Tibial nerve (tissue), 4 donors: ENCODE measurements at regions not wholly inside any gene's neighbourhood (a gene's known extent, or its start where the extent isn't known, plus 50 kb on each side); places are given as distances from the start of the nearest gene placed in this dataset.

ENCODE experiments used
- DNase-seq, 2 donors: peaks; one replicate each; pipeline ENCODE4 v3.0.0-alpha.2; 2019; ENCODE audit warnings: low spot score in 2 of 2
- H3K27ac ChIP-seq, 4 donors: fragments of 200-600 bp; sonication (generic) in 3 of 4; one replicate each; pipeline ENCODE4 v1.5.1; 2017 to 2019; ENCODE audit warnings: mild to moderate bottlenecking in 1 of 4
- H3K27me3 ChIP-seq, 2 donors: fragments of 200-600 bp; sonication (generic) in 1 of 2; one replicate each; pipeline versions ENCODE4 v1.5.1 to v1.6.0; 2017 to 2019
- H3K36me3 ChIP-seq, 3 donors: fragments of 200-600 bp; sonication (generic); one replicate each; pipeline ENCODE4 v1.5.1; 2018 to 2019
- H3K4me1 ChIP-seq, 4 donors: fragments of 200-600 bp; sonication (generic) in 3 of 4; one replicate each; pipeline ENCODE4 v1.5.1; 2017 to 2019
- H3K4me3 ChIP-seq, 4 donors: fragments of 200-600 bp; sonication (generic) in 3 of 4; one replicate each; pipeline ENCODE4 v1.5.1; 2017 to 2019; ENCODE audit warnings: mild to moderate bottlenecking in 1 of 4, moderate library complexity in 1 of 4
- H3K9me3 ChIP-seq, 4 donors: fragments of 200-600 bp; sonication (generic) in 3 of 4; one replicate each; pipeline ENCODE4 v1.5.1; 2017 to 2019
- CTCF ChIP-seq, 5 experiments: fragments of 200-600 bp in 3 of 5; fragments of 450-650 bp in 2 of 5; sonication (generic) in 3 of 5; IDR thresholded peaks; one replicate each; pipeline ENCODE4 v1.5.1; 2016 to 2019; ENCODE audit warnings: antibody characterized with exemption in 5 of 5, mild to moderate bottlenecking in 3 of 5, moderate library complexity in 2 of 5
- EP300 ChIP-seq, 2 donors: sonication (generic); formaldehyde crosslinking; IDR thresholded peaks; one replicate each; pipeline ENCODE4 v1.6.1; 2017; ENCODE audit warnings: antibody characterized with exemption in 2 of 2, mild to moderate bottlenecking in 1 of 2
- POLR2A ChIP-seq, 2 donors: fragments of 450-650 bp; IDR thresholded peaks; one replicate each; pipeline ENCODE4 v1.6.1; 2017; ENCODE audit warnings: antibody characterized with exemption in 2 of 2, mild to moderate bottlenecking in 2 of 2, moderate library complexity in 2 of 2
- WGBS, 2 donors: methylation state at CpG; one replicate each; pipeline ENCODE4 v1.1.5; 2018; 5-methylcytosine and 5-hydroxymethylcytosine counted together

DNA sequence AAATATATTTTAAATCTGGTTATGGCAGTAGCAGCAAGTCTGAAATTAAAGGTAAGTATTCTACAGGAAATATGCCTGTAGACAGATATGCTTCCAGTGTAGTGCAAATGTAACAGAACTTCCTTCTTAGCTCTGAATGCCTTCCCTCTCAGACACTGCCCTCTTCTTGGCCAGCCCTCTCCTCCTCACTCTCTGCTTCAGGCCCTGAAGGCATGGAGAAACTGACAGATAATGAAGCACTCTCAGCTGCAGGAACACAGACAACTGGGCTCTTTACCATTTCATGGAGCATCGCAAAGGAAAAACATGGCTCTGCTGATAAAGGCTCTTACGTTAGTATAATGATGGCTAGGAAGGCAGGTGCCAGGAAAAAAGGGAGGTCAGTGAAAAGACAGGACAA is 431.5 kb upstream of the RASGEF1B start:
- H3K4me3 ChIP-seq = no peak overlapping the region
- no peak overlapping the region for H3K27ac ChIP-seq
- no peaks in the 10 kb centered on the region for H3K4me1 ChIP-seq
- no peaks in the 10 kb centered on the region for H3K27me3 ChIP-seq
- H3K9me3 ChIP-seq = no peaks in the 10 kb centered on the region
- no peaks in the 10 kb centered on the region for H3K36me3 ChIP-seq
- WGBS, 2 donors = 69 to 76% methylated on average over 2 of the region's 2 CpGs
- TF ChIP-seq POLR2A (IDR thresholded peaks at IDR 0.05) (no peak), EP300 (IDR thresholded peaks at IDR 0.05) (no peak), CTCF (IDR thresholded peaks at IDR 0.05) (no peak)
- DNase-seq = no peak

GRCh38 chr4:81898862-81899504 is 427.3 kb upstream of the RASGEF1B start:
- 55 to 59% methylated on average over 4 of the region's 4 CpGs for WGBS, 2 donors
- no peak for TF ChIP-seq CTCF (IDR thresholded peaks at IDR 0.05)
- TF ChIP-seq POLR2A (IDR thresholded peaks at IDR 0.05) = no peak
- no peak for TF ChIP-seq EP300 (IDR thresholded peaks at IDR 0.05)
- Histone ChIP-seq H3K36me3 (no peaks in the 10 kb centered on the region), H3K4me3 (no peak overlapping the region), H3K4me1 (no peaks in the 10 kb centered on the region), H3K9me3 (no peaks in the 10 kb centered on the region), H3K27ac (no peak overlapping the region), H3K27me3 (no peaks in the 10 kb centered on the region)
- no peak for DNase-seq

DNA sequence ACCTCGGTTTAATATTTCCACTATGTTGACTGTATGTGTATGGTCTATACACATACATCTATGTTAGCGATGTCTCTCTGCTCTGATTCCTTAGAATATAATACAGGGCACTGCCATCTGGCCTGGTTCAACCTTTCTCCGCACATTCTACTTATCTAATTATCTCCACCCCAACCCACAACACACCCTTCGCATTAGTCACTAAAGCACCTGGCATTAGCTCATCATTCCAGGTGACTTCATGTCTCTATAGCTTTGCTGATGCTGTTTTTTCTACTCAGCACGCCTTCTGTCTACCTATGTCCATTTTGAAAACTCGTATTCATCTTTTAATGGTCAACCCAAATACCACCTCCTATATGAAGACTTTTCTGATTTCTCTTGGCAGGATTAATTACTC is 425.2 kb upstream of the RASGEF1B start:
- 91 to 96% methylated on average over 6 of the region's 6 CpGs for WGBS, 2 donors
- Histone ChIP-seq H3K27ac (no peak overlapping the region), H3K27me3 (no peaks in the 10 kb centered on the region), H3K4me1 (no peaks in the 10 kb centered on the region), H3K36me3 (no peaks in the 10 kb centered on the region), H3K9me3 (no peaks in the 10 kb centered on the region), H3K4me3 (no peak overlapping the region)
- TF ChIP-seq POLR2A (IDR thresholded peaks at IDR 0.05) (no peak), CTCF (IDR thresholded peaks at IDR 0.05) (no peak), EP300 (IDR thresholded peaks at IDR 0.05) (no peak)
- DNase-seq = no peak

DNA sequence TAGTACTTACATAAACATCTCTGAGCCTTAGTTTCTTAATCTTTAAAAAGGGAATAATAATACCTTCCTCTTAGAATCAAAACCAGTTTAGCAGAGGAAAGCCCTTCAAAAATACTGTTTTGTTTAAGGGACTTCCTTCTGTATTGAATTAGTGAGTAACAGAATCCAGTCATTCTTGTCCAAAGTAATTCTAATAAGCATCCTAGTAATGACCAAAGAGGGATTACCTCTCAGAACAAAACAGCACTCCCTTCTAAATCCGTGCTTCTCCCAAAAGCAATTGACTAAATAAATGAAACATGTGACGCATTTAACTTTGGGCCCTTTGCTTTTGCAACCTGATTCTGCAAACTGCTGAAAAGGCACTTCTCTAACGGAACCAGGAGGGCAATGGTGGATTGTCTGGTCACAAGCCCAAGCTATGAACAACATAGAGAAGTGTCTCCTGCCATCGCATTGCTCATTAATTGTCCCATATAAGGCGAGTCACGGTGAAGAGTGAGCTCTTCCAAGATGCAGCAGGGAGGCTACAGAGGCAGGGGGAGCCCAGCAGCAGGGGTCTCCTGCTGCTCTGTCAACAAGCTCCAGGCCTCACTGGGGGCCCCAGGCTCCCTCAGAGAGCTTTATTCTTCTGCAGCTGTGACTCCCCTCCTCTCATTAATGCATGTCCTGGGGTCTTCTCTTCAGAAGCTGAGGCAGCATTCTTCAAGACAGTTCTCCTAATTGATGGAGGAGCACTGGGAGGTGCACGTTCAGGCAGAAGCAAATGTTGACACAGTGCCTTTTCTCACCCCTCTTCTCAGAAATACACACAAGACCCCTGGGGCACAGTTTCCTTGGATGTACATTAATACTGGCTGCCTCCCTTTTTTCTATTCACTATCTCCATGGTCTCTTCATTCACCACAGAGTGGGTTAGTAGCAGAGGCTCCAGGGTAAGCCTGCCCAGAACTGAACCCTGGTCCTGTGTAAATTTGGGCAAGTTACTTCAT is 419.6 kb upstream of the RASGEF1B start:
- Histone ChIP-seq H3K9me3 (peaks cover 0 to under 1% (median 0%) of the 10 kb centered on the region in 4 donors), H3K36me3 (no peaks in the 10 kb centered on the region), H3K27me3 (no peaks in the 10 kb centered on the region), H3K27ac (no peak overlapping the region), H3K4me3 (no peak overlapping the region), H3K4me1 (no peaks in the 10 kb centered on the region)
- no peak for DNase-seq
- 43 to 44% methylated on average over 7 of the region's 7 CpGs for WGBS, 2 donors
- TF ChIP-seq EP300 (IDR thresholded peaks at IDR 0.05) = no peak
- TF ChIP-seq CTCF (IDR thresholded peaks at IDR 0.05) = no peak

- Histone ChIP-seq H3K27me3 (no peaks in the 10 kb centered on the region), H3K36me3 (no peaks in the 10 kb centered on the region), H3K9me3 (peaks cover 0 to 3% (median 0%) of the 10 kb centered on the region in 4 donors), H3K4me3 (no peak overlapping the region), H3K4me1 (no peaks in the 10 kb centered on the region), H3K27ac (no peak overlapping the region)
- 84% methylated on average over 4 of the region's 4 CpGs for WGBS, 2 donors
- no peak for DNase-seq
- TF ChIP-seq EP300 (IDR thresholded peaks at IDR 0.05) = no peak
- no peak for TF ChIP-seq CTCF (IDR thresholded peaks at IDR 0.05)
These were observed 413.3 kb upstream of the RASGEF1B start for GRCh38 chr4:81884986-81885385.
